SK-N-SH treated with all-trans-retinoic acid at 6 μM for 48 hours (cell line): ENCODE measurements at regions not wholly inside any gene's neighbourhood (a gene's known extent, or its start where the extent isn't known, plus 50 kb on each side); places are given as distances from the start of the nearest gene placed in this dataset.

Experiments
- CSDC2 ChIP-seq: fragments of 250-450 bp; sonication (Bioruptor Pico); IDR thresholded peaks from 2 replicates; pipeline ENCODE4 v1.5.0; 2020; ENCODE audit warnings: mild to moderate bottlenecking, moderate library complexity
- TF ChIP-seq, protein P1 (sequence below): fragments of 250-450 bp; sonication (Bioruptor Pico); IDR thresholded peaks from 2 replicates; pipeline ENCODE4 v1.8.0; 2020; ENCODE audit warnings: mild to moderate bottlenecking, moderate library complexity, borderline replicate concordance

DNA sequence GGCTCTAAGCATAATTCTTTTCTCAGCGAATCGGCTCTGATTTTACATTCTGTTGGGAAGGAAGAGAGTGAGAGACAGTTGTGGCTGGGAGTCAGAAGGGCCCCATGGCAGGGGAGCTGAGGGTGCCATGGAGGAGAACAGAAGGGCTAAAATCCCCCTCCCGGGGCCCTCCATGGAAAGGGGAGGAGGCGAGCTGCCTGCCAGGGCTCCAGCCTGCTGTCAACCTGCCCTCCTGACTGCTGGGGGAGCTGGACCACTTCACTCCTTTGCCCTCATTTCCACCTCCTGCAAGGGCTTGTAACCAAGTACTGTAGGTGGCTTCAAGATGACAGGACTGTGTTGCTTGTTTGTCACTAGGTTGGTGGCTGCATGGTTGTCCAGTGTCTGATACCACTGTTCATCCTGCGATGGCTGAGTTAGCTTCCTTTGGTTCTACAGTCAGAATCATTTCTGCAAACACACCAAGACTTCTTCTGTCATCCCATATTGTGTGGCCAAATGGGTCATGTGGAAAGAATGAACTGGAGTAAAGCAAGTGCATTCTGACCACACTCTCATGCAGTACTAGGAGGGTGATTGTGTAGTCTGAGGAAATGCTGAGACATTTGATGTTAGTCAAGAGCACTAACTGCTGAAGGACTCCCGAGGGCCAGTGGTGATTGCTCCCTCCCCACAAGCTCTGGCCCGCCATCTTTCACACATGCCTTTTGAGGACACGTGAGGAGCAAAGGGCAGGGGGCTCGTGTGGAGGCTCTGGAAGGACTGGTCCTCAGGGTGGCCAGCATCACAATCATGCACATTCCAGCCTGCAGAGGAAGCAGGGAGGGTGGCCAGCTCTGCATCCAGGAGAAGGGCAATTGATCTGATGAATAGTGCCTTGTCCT lies 307.2 kb downstream of the GADD45G start:
- TF ChIP-seq CSDC2 (CRISPR knock-in tag): no peak
- TF ChIP-seq, protein P1, sequence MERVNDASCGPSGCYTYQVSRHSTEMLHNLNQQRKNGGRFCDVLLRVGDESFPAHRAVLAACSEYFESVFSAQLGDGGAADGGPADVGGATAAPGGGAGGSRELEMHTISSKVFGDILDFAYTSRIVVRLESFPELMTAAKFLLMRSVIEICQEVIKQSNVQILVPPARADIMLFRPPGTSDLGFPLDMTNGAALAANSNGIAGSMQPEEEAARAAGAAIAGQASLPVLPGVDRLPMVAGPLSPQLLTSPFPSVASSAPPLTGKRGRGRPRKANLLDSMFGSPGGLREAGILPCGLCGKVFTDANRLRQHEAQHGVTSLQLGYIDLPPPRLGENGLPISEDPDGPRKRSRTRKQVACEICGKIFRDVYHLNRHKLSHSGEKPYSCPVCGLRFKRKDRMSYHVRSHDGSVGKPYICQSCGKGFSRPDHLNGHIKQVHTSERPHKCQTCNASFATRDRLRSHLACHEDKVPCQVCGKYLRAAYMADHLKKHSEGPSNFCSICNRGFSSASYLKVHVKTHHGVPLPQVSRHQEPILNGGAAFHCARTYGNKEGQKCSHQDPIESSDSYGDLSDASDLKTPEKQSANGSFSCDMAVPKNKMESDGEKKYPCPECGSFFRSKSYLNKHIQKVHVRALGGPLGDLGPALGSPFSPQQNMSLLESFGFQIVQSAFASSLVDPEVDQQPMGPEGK: no peak
